Renal cortex interstitium (tissue), 11 donors: ENCODE measurements at regions not wholly inside any gene's neighbourhood (a gene's known extent, or its start where the extent isn't known, plus 50 kb on each side); places are given as distances from the start of the nearest gene placed in this dataset.
A peak's percentile ranks its signal among the peaks of the same experiment; 100 is the strongest.
"Not testable (repeated sequence)": the region's sequence is repeated elsewhere in the genome, so short reads cannot be mapped to it uniquely, and the experiment has no call there.

ENCODE experiments used
- DNase-seq, 11 donors: peaks; one replicate each; pipeline ENCODE4 v3.0.0-alpha.2; 2013; ENCODE audit warnings: low read depth in 9 of 11, low spot score in 4 of 11; ENCODE audit errors: extremely low read depth in 1 of 11

DNA sequence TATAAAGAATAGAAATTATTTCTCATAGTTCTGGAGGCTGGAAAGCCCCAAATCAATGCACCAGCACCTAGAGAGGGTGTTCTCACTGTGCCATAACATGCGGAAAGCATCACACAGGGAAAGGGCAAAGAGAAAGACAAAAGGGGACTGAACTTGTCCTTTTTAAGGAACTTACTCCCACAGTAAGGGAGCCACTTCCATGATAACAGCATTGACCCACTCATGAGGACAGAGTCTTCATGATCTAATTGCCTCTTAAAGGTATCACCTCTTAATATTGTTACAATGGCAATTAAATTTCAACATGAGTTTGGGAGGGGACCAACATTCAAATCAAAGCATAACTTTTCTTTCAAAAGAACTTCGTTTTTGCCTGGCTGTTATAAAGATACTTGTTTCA, 582.2 kb upstream of the ARID1B start:
- DNase-seq, result no peak

DNA sequence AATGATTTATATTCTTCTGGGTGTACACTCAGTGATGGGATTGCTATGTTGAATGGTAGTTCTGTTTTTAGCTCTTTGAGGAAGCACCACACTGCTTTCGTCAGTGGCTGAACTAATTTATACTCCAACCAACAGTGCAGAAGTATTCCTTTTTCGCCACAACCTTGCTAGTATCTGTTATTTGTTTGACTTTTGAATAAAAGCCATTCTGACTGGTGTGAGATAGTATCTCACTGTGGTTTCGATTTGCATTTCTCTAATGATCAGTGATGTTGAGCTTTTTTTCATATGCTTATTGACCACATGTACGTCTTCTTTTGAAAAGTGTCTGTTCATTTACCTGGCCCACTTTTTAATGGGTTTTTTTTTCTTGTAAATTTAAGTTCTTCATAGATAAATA, 583.8 kb upstream of the ARID1B start:
- no peak for DNase-seq

DNA sequence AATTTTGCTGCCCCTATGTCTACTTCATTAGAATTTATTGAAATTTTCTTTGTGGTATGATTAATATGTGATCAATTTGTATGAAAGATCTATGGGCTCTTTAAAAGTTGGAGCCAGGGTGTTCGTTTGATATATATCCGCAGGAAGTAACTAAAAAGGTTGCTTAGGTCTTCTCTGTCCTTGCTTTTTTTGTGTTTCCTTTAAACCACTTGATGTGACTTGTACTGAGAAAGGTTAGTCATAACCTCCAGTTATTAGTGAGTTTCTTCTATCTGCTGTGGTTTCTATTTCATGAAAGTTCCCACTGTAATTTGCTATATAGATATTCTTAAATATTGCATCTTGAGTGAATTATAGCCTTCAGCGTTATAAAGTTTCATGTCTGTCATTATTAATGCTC, 585.3 kb upstream of the ARID1B start:
- no peak for DNase-seq

DNA sequence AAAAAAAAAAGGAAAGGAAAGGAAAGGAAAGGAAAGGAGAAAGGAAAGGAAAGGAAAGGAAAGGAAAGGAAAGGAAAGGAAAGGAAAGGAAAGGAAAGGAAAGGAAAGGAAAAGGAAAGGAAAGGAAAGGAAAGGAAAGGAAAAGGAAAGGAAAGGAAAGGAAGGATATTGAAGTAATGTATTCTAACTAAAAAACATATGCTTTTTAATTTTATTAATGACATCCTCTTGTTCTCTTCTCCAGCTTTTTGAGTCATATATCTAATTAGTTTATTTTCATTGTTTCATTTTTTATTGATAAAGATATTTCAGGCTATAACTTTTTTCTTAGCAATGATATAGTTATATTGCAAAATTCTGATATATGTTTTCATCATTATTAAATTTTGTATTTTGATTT, 585.8 kb upstream of the ARID1B start:
- DNase-seq, result not testable (repeated sequence)

DNA sequence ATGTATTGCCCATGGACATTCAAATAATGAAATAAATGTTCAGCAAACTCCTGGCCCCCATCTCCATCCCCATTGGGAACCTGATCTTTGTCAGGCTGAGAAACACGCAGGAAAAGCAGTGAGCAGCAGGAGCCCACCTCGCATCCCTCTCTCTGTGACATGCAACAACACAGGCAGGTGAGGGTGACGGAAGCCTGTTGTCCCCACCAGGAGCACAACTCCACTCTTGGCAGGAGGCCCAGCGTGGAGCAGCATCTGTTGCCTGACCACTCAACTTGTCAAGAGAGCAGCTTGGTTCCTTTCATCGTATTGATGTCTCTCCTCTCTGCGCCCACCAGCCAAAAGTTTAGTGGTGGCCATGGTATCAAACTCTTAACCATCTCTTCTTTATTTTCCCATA, 586.9 kb upstream of the ARID1B start:
- DNase-seq, result no peak

DNA sequence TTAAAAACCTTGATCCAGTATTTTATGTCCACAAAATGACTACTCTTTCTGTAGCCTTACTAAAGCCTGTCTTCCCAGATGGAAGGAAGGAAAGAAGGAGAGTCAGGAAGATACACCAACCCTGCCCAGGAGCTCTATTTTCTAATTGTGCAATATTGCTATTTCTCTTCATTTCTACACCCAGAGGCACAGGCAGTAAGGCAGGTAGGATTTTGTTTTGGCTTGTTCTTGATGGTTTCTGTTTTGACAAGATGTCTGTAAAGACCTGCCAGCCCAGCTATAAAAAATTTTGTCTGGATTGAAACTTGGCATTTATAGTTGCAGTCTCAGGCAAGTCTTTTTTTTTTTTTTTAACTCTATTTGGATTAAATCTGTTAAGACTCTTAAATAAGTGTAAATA, 587.5 kb upstream of the ARID1B start:
- no peak for DNase-seq

DNA sequence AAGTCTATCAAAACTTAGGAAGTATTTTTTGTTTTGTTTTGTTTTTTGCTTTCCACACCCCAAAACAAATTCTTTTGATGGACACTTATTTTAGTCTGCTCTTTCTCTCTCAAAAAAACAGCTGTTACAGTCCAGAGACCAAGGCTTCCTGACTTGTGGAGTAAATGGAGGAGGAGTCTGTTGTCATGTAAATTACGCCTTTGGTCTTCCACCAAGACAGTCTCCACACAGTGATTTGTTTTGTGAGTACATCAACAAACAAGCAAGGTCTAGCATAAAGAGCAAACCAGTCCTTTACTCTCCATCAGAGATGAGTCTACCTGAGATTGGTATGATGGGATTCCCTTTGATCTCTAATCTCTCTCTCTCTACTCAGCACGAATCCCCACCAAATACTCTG, 588.0 kb upstream of the ARID1B start:
- DNase-seq, result no peak

DNA sequence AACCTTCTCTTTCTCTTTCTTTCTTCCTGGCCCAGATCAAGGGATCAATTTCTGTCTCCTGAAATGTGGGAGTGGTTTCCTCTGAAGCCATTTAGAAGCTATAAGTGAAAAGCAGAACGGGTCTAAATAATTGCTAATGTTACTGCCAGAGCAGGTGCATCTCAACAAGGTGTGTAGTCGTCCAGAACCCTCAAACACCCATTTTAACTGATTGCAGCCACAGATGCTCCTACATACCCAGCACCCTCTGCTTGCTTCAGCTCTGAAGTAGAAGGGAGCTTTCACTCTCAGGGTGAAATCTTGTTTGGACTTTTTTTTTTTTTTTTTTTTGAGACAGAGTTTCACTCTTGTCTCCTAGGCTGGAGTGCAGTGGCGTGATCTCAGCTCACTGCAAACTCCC, 592.1 kb upstream of the ARID1B start:
- no peak for DNase-seq

DNA sequence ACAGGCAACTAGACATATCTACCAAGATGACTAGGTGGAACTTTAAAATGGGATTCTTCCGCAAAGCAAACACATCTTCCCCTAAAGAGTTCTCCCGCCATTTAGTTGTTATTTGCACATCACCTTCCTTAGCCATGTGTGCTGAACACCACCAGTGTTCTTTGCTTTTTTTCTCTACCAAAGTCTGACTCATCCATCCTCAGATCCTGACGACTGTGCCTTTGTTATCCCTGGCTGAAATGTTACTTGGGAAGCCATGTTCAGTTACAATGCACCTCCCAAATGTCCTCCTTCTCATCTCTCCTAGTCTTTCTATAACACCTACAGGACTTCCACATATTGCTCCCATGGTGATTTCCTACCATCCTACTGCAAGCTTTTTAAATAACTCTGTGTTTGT, 593.5 kb upstream of the ARID1B start:
- DNase-seq, result no peak

DNA sequence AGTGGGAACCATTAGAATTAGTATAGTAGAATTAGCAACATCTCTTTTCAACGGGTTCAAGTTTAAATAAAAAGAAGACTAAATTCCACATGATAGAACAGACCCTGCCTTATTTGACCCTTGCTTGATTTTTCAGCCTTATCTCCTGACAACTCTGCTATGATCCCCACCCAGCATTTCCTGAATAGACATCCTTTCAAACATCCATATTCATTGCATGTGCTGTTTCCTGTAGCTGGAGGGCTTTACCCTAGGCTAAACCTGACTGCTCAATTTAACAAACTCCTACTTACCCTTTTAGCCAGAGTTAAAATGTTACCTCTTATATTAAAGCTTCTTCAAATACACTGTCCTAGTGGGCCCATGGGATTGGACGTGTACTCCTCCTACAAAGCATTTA, 594.8 kb upstream of the ARID1B start:
- no peak for DNase-seq

DNA sequence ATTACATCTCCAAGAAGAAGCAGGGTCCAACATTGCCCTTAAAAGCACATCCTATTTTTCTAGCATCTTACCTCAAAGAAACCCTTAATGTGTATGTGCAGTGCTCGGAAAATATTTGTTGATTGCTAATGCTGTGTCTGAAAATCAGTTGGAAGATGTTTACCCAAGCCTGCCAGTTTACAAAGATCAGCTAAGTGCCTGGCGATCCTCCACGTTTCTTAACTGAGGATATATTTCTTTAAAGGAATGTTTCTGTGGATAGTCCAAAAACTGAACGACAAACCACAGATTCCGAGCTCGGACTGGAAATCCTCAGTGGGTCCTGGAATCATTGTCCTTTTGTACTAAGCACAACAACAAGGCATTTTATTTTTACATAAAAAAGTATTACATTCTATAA, 595.7 kb upstream of the ARID1B start:
- no peak for DNase-seq

DNA sequence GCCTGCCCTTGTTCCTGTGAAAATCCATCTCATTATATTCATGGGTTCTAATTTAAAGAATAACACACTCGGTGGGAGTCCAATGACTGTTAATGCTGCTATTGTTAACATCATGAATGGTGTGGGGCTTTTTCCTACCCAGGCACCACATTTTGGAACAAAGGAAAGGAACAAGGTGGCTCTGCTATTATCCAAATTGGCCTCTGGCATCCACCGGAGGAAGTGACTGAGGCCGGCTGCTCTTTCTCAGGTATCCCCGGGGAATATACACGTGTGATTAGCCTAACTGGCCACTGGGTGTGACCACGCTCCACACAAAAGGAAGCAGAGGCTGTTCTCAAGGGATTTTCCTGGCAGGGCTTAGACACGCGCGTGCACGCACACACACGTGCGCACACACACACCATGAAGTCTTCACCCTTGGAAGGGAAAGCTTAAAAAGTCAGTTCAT, 601.2 kb upstream of the ARID1B start:
- DNase-seq, result peak in 2 of 11 donors; percentile 15 to 24

DNA sequence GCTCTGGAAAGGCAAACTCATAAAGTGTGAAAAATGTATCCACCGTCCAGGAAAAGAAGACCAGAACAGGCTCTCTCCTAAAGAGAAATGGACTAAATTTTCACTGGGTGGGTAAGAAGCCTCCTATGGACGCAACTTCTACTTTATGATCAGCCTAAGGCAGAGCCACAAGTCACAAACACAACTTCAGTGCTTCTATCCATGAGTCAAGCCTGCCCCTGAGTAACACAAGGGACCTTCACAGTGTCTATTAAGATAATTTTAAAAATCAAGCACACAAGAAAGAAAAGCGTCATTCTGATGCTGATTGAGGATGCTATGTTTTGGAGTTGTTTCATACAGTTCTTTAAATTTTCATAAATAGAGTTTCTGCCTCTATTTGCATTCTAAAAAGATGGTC, 601.7 kb upstream of the ARID1B start:
- DNase-seq, result no peak

DNA sequence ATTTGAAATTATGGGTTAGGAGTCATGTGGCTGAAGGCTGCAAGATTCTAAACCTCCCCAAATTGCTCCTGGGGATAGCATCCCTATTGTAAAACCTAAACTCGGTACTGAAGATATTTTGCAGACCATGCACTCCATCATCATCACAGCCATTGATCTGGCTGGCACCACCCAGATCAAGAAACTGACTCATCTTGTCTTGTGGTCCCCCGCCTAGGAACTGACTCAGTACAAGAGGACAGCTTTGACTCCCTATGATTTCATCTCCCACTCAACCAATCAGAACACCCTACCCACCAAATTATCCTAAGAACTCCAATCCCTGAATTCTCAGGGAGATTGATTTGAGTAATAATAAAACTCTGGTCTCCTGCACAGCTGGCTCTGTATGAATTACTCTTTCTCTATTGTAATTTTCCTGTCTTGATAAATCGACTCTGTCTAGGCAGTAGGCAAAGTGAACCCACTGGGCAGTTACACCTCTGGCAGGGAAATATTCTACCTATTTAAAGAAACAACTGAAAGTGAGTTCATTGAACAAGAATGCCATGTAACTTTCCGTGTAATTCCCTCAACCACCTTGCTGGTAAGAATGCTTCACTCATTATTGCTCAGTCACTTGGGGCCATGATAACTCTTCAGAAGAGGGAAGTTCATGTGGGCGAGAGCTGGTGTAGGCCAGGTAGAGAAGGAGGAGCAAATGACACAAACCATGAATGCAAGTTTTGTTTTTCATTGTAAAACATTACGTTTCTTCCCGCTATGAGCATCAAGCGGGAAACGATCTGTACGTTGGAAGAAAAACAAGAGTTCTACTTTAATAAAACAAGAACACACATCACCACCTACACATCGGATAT, 602.9 kb upstream of the ARID1B start:
- no peak for DNase-seq

DNA sequence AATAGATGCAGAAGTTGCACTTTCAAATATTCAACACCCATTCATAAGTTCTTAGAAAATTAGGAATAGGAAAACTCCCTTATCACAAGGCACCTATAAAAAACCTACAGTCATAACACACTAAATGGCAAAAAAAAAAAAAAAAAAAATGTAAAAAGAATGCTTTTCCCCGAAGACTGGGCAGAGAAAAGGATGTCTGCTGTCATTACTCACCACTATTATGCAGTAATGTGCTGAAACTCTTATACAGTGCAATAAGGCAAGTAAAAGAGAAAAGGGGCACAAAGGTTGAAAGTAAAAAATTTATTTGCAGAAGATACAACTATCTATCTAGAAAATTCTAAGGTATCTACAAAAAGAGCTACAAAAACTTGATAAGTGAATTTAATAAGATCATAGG, 607.8 kb upstream of the ARID1B start:
- no peak for DNase-seq

DNA sequence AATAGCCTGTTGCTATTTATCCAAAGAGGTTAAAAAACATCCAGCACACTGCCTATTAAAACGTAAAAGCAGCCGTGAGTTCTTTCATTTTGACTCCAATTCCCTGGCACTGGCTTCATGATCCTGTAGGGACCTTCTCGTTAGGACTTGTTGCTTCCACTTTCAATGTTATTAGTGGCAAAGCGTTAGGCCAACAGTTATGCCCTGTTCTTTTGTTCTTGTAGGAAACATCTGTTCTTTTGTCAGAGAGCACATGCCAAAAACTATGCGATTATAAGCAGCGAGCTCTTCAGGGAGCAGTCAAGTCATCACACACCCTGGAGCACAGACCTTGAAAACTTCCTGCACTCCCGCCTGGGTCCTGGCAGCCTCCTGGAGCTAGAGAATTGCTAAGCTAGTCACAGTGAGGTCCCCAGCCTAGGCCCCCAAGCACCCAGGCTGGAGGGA, 609.5 kb upstream of the ARID1B start:
- DNase-seq, result peak in 5 of 11 donors; percentile 10 to 27 (median 24)

DNA sequence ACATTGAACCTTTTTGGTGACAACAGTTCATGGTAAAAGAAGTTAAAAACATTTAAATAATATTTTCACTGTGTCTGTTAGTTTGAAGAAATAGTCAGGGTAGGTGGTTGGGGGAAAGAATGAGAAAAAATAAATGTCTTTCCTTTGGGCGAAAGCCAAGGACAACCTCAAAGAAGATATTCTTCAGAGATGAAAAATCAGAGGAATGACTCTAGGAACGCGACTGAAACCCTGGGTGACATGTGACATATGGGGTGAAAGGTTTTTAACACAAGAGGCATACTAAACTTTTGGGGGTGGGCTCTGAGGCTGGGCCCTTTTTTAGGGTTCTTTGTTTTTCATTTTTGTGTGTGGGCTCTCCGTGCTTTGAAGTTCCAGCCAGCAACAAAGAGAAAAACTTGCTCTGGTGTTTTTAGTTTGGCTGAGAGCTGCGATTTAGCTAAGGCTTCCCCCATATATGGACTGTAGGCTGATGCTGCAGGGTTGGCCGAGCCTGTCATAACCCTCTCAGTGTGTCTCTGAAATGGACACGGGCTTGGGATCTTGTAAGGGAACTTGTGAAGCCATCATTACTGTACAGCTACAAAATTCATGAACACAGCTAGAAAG, 610.1 kb upstream of the ARID1B start:
- DNase-seq, result peak in 3 of 11 donors; percentile 15 to 18 (median 18)

DNA sequence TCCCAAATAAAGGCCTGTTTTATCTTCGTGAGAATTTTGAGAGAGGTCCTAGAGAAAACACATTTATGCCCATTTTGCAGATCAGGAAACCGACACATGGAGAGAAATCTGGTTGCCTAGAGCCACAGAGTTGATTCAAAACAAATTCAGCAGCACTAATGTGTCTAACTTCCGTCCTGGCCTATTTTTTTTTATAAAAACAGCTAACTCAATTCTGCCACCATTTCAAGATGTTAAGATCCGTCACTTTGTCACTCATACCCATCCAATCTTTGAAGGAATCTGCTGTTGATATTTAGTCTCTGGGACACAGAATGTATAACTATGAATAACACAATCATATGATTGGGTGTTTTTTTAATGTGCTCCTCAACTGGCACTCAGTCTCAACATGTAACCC, 611.1 kb upstream of the ARID1B start:
- DNase-seq, result no peak

DNA sequence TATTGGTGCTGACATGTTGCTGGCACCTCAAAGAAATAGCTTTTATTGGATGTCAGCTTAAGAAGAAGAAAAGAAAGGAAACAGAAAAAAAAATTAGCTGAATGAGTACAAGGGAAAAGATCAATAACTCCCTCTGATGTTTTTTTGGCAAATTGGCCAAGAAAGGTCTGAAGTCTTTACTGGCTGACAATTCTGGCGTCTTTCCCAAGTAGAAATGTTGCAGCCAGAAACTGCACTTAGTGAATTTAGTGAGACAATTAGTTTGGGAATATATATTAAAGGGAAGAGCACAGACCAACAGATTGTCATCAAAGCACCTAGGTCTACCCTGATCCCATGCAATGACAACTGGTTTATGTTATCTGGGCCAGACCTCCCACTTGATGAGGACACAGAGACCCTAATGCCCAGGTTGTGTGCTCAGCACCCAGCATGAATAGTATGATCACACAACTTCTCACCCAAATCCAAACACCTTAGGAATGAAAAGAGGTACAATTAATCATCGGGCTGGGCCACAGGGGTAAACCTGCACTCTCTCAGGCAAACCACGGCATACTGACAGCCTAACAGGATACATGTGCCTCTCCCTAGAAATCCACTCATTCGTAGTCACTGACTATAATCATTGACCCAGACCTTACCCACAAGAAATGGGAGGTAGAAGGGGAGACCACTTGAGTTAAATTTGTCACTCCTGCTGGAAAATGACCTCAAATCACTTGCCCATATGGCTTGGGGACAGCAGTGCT, 612.3 kb upstream of the ARID1B start:
- DNase-seq, result peak in 2 of 11 donors; percentile 7 to 24

DNA sequence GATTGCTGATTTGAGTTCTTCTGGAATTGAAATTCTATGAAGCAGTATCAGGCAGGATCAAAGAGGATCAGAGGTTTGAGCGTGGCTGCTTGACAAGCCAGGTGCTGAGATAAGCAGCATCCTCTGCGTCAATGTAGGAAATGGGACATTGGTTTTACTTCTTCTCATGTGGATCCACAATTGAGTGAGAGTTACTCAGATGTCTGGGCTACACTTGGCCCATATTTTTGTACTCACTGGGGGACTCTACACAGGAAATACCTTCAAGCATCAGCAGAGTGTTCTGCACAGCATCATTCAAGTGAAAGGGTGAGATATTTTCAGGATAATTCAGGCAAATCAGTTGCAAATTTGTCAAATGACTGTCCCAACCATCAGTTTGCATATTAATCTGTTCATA, 613.9 kb upstream of the ARID1B start:
- no peak for DNase-seq
